Adipocyte (in vitro differentiated cells): ENCODE measurements at regions not wholly inside any gene's neighbourhood (a gene's known extent, or its start where the extent isn't known, plus 50 kb on each side); places are given as distances from the start of the nearest gene placed in this dataset.

Experiments used
- DNase-seq: peaks from one replicate; pipeline ENCODE4 v3.0.0-alpha.2; 2015; ENCODE audit warnings: low read depth
- H3K27me3 ChIP-seq: replicated peaks from 2 replicates; pipeline ENCODE4 v1.7.0; 2013; ENCODE audit warnings: mild to moderate bottlenecking, low read length, moderate library complexity; ENCODE audit not compliant: control insufficient read depth, insufficient read depth
- H3K36me3 ChIP-seq: 2 replicates; pipeline ENCODE4 v1.7.0; 2013; ENCODE audit warnings: low read length, mild to moderate bottlenecking, moderate library complexity; ENCODE audit not compliant: control insufficient read depth, insufficient read depth, severe bottlenecking
- H3K4me1 ChIP-seq: 2 replicates; pipeline ENCODE4 v1.7.0; 2013; ENCODE audit warnings: mild to moderate bottlenecking, low read length, moderate library complexity; ENCODE audit not compliant: control insufficient read depth, insufficient read depth
- H3K4me3 ChIP-seq: 2 replicates; pipeline ENCODE4 v1.7.0; 2013; ENCODE audit warnings: mild to moderate bottlenecking, low read length, moderate library complexity
- H3K9ac ChIP-seq: 2 replicates; pipeline ENCODE4 v1.7.0; 2013; ENCODE audit warnings: mild to moderate bottlenecking, low read length, moderate library complexity
- H3K9me3 ChIP-seq: 2 replicates; pipeline ENCODE4 v1.7.0; 2013; ENCODE audit warnings: mild to moderate bottlenecking, low read length, moderate library complexity; ENCODE audit not compliant: control insufficient read depth

GRCh38 chr5:167012123-167013034 lies 1279.1 kb upstream of the WWC1 start:
- DNase-seq: no peak
- Histone ChIP-seq H3K4me1 (no peaks in the 10 kb centered on the region), H3K9ac (no peak overlapping the region), H3K4me3 (no peak overlapping the region), H3K27me3 (no peaks in the 10 kb centered on the region), H3K36me3 (no peaks in the 10 kb centered on the region), H3K9me3 (no peaks in the 10 kb centered on the region)

GRCh38 chr5:167014401-167015056 lies 1276.9 kb upstream of the WWC1 start:
- Histone ChIP-seq H3K4me1 (no peaks in the 10 kb centered on the region), H3K27me3 (no peaks in the 10 kb centered on the region), H3K36me3 (no peaks in the 10 kb centered on the region), H3K9ac (no peak overlapping the region), H3K9me3 (no peaks in the 10 kb centered on the region), H3K4me3 (no peak overlapping the region)
- no peak for DNase-seq

GRCh38 chr5:167020418-167020817 lies 1271.0 kb upstream of the WWC1 start:
- Histone ChIP-seq H3K27me3 (no peaks in the 10 kb centered on the region), H3K4me1 (no peaks in the 10 kb centered on the region), H3K4me3 (no peak overlapping the region), H3K9me3 (no peaks in the 10 kb centered on the region), H3K9ac (no peak overlapping the region), H3K36me3 (no peaks in the 10 kb centered on the region)
- DNase-seq: no peak

- H3K9me3 ChIP-seq: no peaks in the 10 kb centered on the region
- no peak overlapping the region for H3K9ac ChIP-seq
- no peaks in the 10 kb centered on the region for H3K4me1 ChIP-seq
- no peak for DNase-seq
- H3K4me3 ChIP-seq: no peak overlapping the region
- no peaks in the 10 kb centered on the region for H3K36me3 ChIP-seq
- no peaks in the 10 kb centered on the region for H3K27me3 ChIP-seq
Observed at GRCh38 chr5:167029488-167029887, 1262.0 kb upstream of the WWC1 start.

- DNase-seq: no peak
- H3K36me3 ChIP-seq: no peaks in the 10 kb centered on the region
- no peak overlapping the region for H3K9ac ChIP-seq
- H3K4me3 ChIP-seq: no peak overlapping the region
- H3K4me1 ChIP-seq: no peaks in the 10 kb centered on the region
- H3K27me3 ChIP-seq: no peaks in the 10 kb centered on the region
- no peaks in the 10 kb centered on the region for H3K9me3 ChIP-seq
Observed at GRCh38 chr5:167030500-167031120, 1260.8 kb upstream of the WWC1 start.

GRCh38 chr5:167036585-167036984 lies 1254.9 kb upstream of the WWC1 start:
- Histone ChIP-seq H3K4me1 (no peaks in the 10 kb centered on the region), H3K27me3 (no peaks in the 10 kb centered on the region), H3K36me3 (no peaks in the 10 kb centered on the region), H3K9ac (no peak overlapping the region), H3K9me3 (no peaks in the 10 kb centered on the region), H3K4me3 (no peak overlapping the region)
- no peak for DNase-seq

- no peaks in the 10 kb centered on the region for H3K36me3 ChIP-seq
- H3K27me3 ChIP-seq: no peaks in the 10 kb centered on the region
- no peak for DNase-seq
- H3K9ac ChIP-seq: no peak overlapping the region
- no peaks in the 10 kb centered on the region for H3K9me3 ChIP-seq
- H3K4me3 ChIP-seq: no peak overlapping the region
- H3K4me1 ChIP-seq: no peaks in the 10 kb centered on the region
Observed at GRCh38 chr5:167049043-167049663, 1242.3 kb upstream of the WWC1 start.

GRCh38 chr5:167049771-167050567 lies 1241.5 kb upstream of the WWC1 start:
- H3K4me3 ChIP-seq: no peak overlapping the region
- no peaks in the 10 kb centered on the region for H3K36me3 ChIP-seq
- H3K27me3 ChIP-seq: no peaks in the 10 kb centered on the region
- no peak for DNase-seq
- no peak overlapping the region for H3K9ac ChIP-seq
- no peaks in the 10 kb centered on the region for H3K4me1 ChIP-seq
- no peaks in the 10 kb centered on the region for H3K9me3 ChIP-seq

GRCh38 chr5:167050568-167051401 lies 1240.7 kb upstream of the WWC1 start:
- Histone ChIP-seq H3K4me1 (no peaks in the 10 kb centered on the region), H3K36me3 (no peaks in the 10 kb centered on the region), H3K27me3 (no peaks in the 10 kb centered on the region), H3K4me3 (no peak overlapping the region), H3K9me3 (peaks cover 3% of the 10 kb centered on the region), H3K9ac (no peak overlapping the region)
- DNase-seq: no peak

- Histone ChIP-seq H3K4me3 (no peak overlapping the region), H3K4me1 (no peaks in the 10 kb centered on the region), H3K27me3 (no peaks in the 10 kb centered on the region), H3K36me3 (no peaks in the 10 kb centered on the region), H3K9ac (no peak overlapping the region), H3K9me3 (peaks cover 3% of the 10 kb centered on the region)
- DNase-seq: no peak
Observed at GRCh38 chr5:167051402-167051768, 1240.1 kb upstream of the WWC1 start.
